GM12878 (cell line): ENCODE measurements at regions not wholly inside any gene's neighbourhood (a gene's known extent, or its start where the extent isn't known, plus 50 kb on each side); places are given as distances from the start of the nearest gene placed in this dataset.

ENCODE experiments used
- ATAC-seq: fragments of 200-7000 bp; cut with Tn5 transposase; 3 replicates; pipeline ENCODE4 v1.9.1; 2020; ENCODE audit warnings: mild to moderate bottlenecking, moderate library complexity
- BruUV-seq: library from RNA; stranded (reverse); fragments of 400-500 nt; replicated peaks from 2 replicates; lab custom pipeline; 2021; lab: Mats Ljungman, UMichigan
- CTCF ChIA-PET: fragments of 300-600 bp; sonication (Branson Sonifier 250); formaldehyde crosslinking; extraction: SDS; loops from one replicate; lab custom pipeline; 2021; ENCODE audit warnings: inconsistent platforms; lab: Yijun Ruan, JAX
- POLR2A ChIA-PET: fragments of 350-600 bp; formaldehyde crosslinking; extraction: SDS; loops from one replicate; lab custom pipeline; 2021; ENCODE audit warnings: inconsistent platforms; lab: Charles Lee
- RAD21 ChIA-PET: fragments of 300-600 bp; sonication (Branson Sonifier 250); formaldehyde crosslinking; loops from one replicate; lab custom pipeline; 2023; ENCODE audit warnings: antibody characterized with exemption; ENCODE audit not compliant: unreplicated experiment; lab: Charles Lee
- SMC1A ChIA-PET: fragments of 300-600 bp; sonication (Branson Sonifier 250); formaldehyde crosslinking; loops from one replicate; lab custom pipeline; 2023; ENCODE audit not compliant: unreplicated experiment, uncharacterized antibody; lab: Charles Lee
- DNase-seq: peaks from one replicate; pipeline ENCODE4 v3.0.0-alpha.2; 2011; ENCODE audit warnings: low read depth, low spot score
- FAIRE-seq: peaks from 3 replicates; lab custom pipeline; 2011; peaks lifted over from hg19 to GRCh38; lab: Jason Lieb, UNC
- H2AFZ ChIP-seq: 2 replicates; pipeline ENCODE4 v1.6.0; 2011; ENCODE audit warnings: low read depth, low read length, control low read depth; ENCODE audit not compliant: control insufficient read depth
- H3K27ac ChIP-seq: 2 replicates; pipeline ENCODE4 v1.5.1; 2011; ENCODE audit warnings: control low read depth; ENCODE audit not compliant: control insufficient read depth, insufficient read depth
- H3K27me3 ChIP-seq, 2 experiments: replicated peaks in 1 of 2; 2 replicates each; pipeline versions ENCODE4 v1.6.0 to v1.6.1; 2011; ENCODE audit warnings: low read length in 1 of 2; ENCODE audit not compliant: control insufficient read depth in 2 of 2, insufficient read depth in 2 of 2
- H3K36me3 ChIP-seq, 2 experiments: 2 replicates each; pipeline ENCODE4 v1.5.1; 2011; ENCODE audit warnings: low read length in 1 of 2; ENCODE audit not compliant: control insufficient read depth in 2 of 2, insufficient read depth in 2 of 2
- H3K4me1 ChIP-seq: 2 replicates; pipeline ENCODE4 v1.6.1; 2011; ENCODE audit warnings: mild to moderate bottlenecking, low read length, moderate library complexity, mixed read lengths; ENCODE audit not compliant: control insufficient read depth, insufficient read depth
- H3K4me2 ChIP-seq: 2 replicates; pipeline ENCODE4 v1.6.0; 2011; ENCODE audit warnings: control low read depth; ENCODE audit not compliant: control insufficient read depth, insufficient read depth
- H3K4me3 ChIP-seq: fragments of 200-600 bp; sonication (generic); 2 replicates; pipeline ENCODE4 v1.5.1; 2016
- H3K79me2 ChIP-seq: 2 replicates; pipeline ENCODE4 v1.6.0; 2011; ENCODE audit warnings: low read length; ENCODE audit not compliant: control insufficient read depth, insufficient read depth
- H3K9ac ChIP-seq: 2 replicates; pipeline ENCODE4 v1.8.0; 2011; ENCODE audit warnings: low read length, control low read depth, mixed read lengths; ENCODE audit not compliant: control insufficient read depth, insufficient read depth
- H3K9me3 ChIP-seq: replicated peaks from 3 replicates; pipeline ENCODE4 v1.5.1; 2011; ENCODE audit warnings: mild to moderate bottlenecking, low read length; ENCODE audit not compliant: control insufficient read depth, insufficient read depth
- H4K20me1 ChIP-seq: 2 replicates; pipeline ENCODE4 v1.6.0; 2011; ENCODE audit not compliant: control insufficient read depth, insufficient read depth
- CBFB ChIP-seq: IDR thresholded peaks from 2 replicates; pipeline ENCODE4 v1.6.1; 2016; ENCODE audit warnings: antibody characterized with exemption, low read depth
- CHD1 ChIP-seq: IDR thresholded peaks from 2 replicates; pipeline ENCODE4 v1.6.1; 2012; ENCODE audit warnings: low read depth, low read length, improper control_type of control experiment
- EED ChIP-seq: sonication (generic); IDR thresholded peaks from 2 replicates; pipeline ENCODE4 v1.6.1; 2016; ENCODE audit warnings: antibody characterized with exemption, low read depth
- MTA3 ChIP-seq: IDR thresholded peaks from 2 replicates; pipeline ENCODE4 v1.6.1; 2012; ENCODE audit warnings: low read length, inconsistent platforms, borderline replicate concordance
- NFXL1 ChIP-seq: fragments of 450-650 bp; IDR thresholded peaks from 2 replicates; pipeline ENCODE4 v1.6.1; 2017; ENCODE audit warnings: antibody characterized with exemption, mild to moderate bottlenecking, borderline replicate concordance
- NFYB ChIP-seq: IDR thresholded peaks from 2 replicates; pipeline ENCODE4 v1.6.1; 2011; ENCODE audit warnings: low read depth, mild to moderate bottlenecking, low read length, improper control_type of control experiment, moderate library complexity; ENCODE audit not compliant: insufficient read depth
- NR2F1 ChIP-seq: fragments of 450-650 bp; conservative IDR thresholded peaks from 2 replicates; pipeline ENCODE4 v1.6.1; 2017; ENCODE audit warnings: mild to moderate bottlenecking
- RELA ChIP-seq: fragments of 450-650 bp; IDR thresholded peaks from 2 replicates; pipeline ENCODE4 v1.8.0; 2014; ENCODE audit warnings: borderline replicate concordance; ENCODE audit not compliant: partially characterized antibody
- YY1 ChIP-seq: IDR thresholded peaks from 2 replicates; pipeline ENCODE4 v1.6.1; 2011; ENCODE audit warnings: low read depth, mild to moderate bottlenecking, low read length
- ZNF24 ChIP-seq: fragments of 450-650 bp; IDR thresholded peaks from 2 replicates; pipeline ENCODE4 v1.6.1; 2017; ENCODE audit warnings: antibody characterized with exemption, mild to moderate bottlenecking
- ZSCAN29 ChIP-seq: fragments of 450-650 bp; IDR thresholded peaks from 2 replicates; pipeline ENCODE4 v1.6.1; 2017; ENCODE audit warnings: mild to moderate bottlenecking, moderate library complexity
- WGBS: methylation state at CpG from one replicate; pipeline ENCODE4 v1.1.6; 2016; ENCODE audit warnings: low lambda C conversion rate; ENCODE audit not compliant: insufficient replicate concordance, insufficient coverage; ENCODE audit errors: missing lambda C conversion rate; 5-methylcytosine and 5-hydroxymethylcytosine counted together
- in situ Hi-C: fragments of 300-500 bp; cut with MboI; formaldehyde crosslinking; loops from 9 replicates; pipeline ENCODE4 v1.14.3; 2018; ENCODE audit warnings: mixed read lengths
- intact Hi-C: fragments of 100-400 bp; cut with micrococcal nuclease; formaldehyde crosslinking; loops from one replicate; pipeline ENCODE4 v1.14.2; 2022; ENCODE audit not compliant: unreplicated experiment
- TF ChIP-seq, protein P1 (sequence below): IDR thresholded peaks from 2 replicates; pipeline ENCODE4 v1.6.1; 2011; ENCODE audit warnings: mild to moderate bottlenecking, low read depth, low read length, moderate library complexity; ENCODE audit not compliant: insufficient replicate concordance
- TF ChIP-seq, protein P2 (sequence below): fragments of 150-350 bp; IDR thresholded peaks from 2 replicates; pipeline ENCODE4 v1.6.1; 2016; ENCODE audit warnings: low read depth, low read length
- TF ChIP-seq, protein P3 (sequence below): IDR thresholded peaks from 2 replicates; pipeline ENCODE4 v1.6.1; 2012; ENCODE audit warnings: low read depth, low read length, improper control_type of control experiment
- TF ChIP-seq, protein P4 (sequence below): fragments of 450-650 bp; IDR thresholded peaks from 2 replicates; pipeline ENCODE4 v1.6.1; 2017; ENCODE audit warnings: mild to moderate bottlenecking, low read depth, inconsistent platforms; ENCODE audit not compliant: poor library complexity, severe bottlenecking

DNA sequence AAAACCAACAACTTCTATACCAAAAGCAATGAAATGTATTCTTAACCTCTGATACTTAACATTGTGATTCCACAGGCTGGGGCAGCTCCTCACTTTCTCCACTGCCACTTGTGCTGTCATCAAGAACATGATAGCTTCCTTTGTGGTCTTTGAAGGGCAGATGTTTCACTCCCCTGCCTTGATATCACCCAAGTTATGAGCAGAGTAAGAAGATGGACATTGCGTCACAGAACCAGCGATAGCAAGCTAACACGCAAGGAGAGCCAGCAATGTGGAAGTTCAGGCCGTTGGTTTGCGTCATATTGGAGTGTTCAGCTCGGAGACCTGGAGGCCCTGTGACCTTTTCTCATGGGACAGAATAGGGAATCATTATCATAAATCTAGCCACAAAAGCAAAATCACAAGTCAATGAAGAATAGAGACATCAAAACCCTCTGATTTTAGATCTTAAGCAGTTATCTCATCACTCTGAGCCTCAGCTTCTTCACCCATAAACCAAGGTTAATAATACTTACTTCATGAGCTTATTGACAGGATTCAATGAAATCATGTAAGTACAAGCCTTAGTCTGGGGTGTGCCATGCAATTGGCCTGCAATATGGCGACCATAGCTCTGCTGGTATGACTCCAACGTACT lies 183.8 kb upstream of the THBS1 start:
- ChIA-PET RAD21 (no interaction called here), SMC1A (interaction anchor here (0.7 to 0.8 kb wide), 2 partner anchors 13 to 123 kb away, joined by 3 read pairs; no protein-coding TSS in a partner anchor), CTCF (no interaction called here), POLR2A (no interaction called here)
- 52% methylated on average over 8 of the region's 8 CpGs for WGBS
- Histone ChIP-seq H3K36me3 (no peaks in the 10 kb centered on the region), H2AFZ (no peak overlapping the region), H3K9me3 (no peaks in the 10 kb centered on the region), H3K9ac (no peak overlapping the region), H3K27me3 (no peaks in the 10 kb centered on the region), H3K4me3 (no peak overlapping the region), H4K20me1 (no peaks in the 10 kb centered on the region), H3K27ac (no peak overlapping the region), H3K4me2 (no peak overlapping the region), H3K79me2 (no peaks in the 10 kb centered on the region), H3K4me1 (no peaks in the 10 kb centered on the region)
- ATAC-seq, result no peak
- BruUV-seq, result no TSS peak
- DNase-seq, result no peak
- FAIRE-seq, result no peak
- intact Hi-C loops (no loop called here), in situ Hi-C loops (no loop called here)
- TF ChIP-seq, protein P1, sequence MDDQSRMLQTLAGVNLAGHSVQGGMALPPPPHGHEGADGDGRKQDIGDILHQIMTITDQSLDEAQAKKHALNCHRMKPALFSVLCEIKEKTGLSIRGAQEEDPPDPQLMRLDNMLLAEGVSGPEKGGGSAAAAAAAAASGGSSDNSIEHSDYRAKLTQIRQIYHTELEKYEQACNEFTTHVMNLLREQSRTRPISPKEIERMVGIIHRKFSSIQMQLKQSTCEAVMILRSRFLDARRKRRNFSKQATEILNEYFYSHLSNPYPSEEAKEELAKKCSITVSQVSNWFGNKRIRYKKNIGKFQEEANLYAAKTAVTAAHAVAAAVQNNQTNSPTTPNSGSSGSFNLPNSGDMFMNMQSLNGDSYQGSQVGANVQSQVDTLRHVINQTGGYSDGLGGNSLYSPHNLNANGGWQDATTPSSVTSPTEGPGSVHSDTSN, result no peak
- TF ChIP-seq ZNF24 (no peak), NR2F1 (no peak), YY1 (no peak), EED (no peak), MTA3 (no peak), ZSCAN29 (no peak), NFYB (no peak), CHD1 (no peak), NFXL1 (no peak), RELA (no peak), CBFB (no peak)
- TF ChIP-seq, protein P2, sequence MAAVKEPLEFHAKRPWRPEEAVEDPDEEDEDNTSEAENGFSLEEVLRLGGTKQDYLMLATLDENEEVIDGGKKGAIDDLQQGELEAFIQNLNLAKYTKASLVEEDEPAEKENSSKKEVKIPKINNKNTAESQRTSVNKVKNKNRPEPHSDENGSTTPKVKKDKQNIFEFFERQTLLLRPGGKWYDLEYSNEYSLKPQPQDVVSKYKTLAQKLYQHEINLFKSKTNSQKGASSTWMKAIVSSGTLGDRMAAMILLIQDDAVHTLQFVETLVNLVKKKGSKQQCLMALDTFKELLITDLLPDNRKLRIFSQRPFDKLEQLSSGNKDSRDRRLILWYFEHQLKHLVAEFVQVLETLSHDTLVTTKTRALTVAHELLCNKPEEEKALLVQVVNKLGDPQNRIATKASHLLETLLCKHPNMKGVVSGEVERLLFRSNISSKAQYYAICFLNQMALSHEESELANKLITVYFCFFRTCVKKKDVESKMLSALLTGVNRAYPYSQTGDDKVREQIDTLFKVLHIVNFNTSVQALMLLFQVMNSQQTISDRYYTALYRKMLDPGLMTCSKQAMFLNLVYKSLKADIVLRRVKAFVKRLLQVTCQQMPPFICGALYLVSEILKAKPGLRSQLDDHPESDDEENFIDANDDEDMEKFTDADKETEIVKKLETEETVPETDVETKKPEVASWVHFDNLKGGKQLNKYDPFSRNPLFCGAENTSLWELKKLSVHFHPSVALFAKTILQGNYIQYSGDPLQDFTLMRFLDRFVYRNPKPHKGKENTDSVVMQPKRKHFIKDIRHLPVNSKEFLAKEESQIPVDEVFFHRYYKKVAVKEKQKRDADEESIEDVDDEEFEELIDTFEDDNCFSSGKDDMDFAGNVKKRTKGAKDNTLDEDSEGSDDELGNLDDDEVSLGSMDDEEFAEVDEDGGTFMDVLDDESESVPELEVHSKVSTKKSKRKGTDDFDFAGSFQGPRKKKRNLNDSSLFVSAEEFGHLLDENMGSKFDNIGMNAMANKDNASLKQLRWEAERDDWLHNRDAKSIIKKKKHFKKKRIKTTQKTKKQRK, result no peak
- TF ChIP-seq, protein P3, sequence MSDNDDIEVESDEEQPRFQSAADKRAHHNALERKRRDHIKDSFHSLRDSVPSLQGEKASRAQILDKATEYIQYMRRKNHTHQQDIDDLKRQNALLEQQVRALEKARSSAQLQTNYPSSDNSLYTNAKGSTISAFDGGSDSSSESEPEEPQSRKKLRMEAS, result no peak
- TF ChIP-seq, protein P4, sequence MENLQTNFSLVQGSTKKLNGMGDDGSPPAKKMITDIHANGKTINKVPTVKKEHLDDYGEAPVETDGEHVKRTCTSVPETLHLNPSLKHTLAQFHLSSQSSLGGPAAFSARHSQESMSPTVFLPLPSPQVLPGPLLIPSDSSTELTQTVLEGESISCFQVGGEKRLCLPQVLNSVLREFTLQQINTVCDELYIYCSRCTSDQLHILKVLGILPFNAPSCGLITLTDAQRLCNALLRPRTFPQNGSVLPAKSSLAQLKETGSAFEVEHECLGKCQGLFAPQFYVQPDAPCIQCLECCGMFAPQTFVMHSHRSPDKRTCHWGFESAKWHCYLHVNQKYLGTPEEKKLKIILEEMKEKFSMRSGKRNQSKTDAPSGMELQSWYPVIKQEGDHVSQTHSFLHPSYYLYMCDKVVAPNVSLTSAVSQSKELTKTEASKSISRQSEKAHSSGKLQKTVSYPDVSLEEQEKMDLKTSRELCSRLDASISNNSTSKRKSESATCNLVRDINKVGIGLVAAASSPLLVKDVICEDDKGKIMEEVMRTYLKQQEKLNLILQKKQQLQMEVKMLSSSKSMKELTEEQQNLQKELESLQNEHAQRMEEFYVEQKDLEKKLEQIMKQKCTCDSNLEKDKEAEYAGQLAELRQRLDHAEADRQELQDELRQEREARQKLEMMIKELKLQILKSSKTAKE, result no peak
